Peyer's patch (tissue), 4 donors: ENCODE measurements at regions not wholly inside any gene's neighbourhood (a gene's known extent, or its start where the extent isn't known, plus 50 kb on each side); places are given as distances from the start of the nearest gene placed in this dataset.

Experiments
- POLR2A ChIP-seq, 2 donors: fragments of 450-650 bp; IDR thresholded peaks; one replicate each; pipeline ENCODE4 v1.5.1; 2017; ENCODE audit warnings: antibody characterized with exemption in 2 of 2, mild to moderate bottlenecking in 2 of 2, moderate library complexity in 2 of 2
- TF ChIP-seq, protein P1 (sequence below), 6 experiments: fragments of 450-650 bp in 4 of 6; fragments of 200-600 bp in 2 of 6; sonication (generic) in 1 of 6; IDR thresholded peaks; one replicate each; pipeline ENCODE4 v1.5.1; 2017 to 2019; ENCODE audit warnings: antibody characterized with exemption in 6 of 6, mild to moderate bottlenecking in 3 of 6, moderate library complexity in 1 of 6

- no peak for TF ChIP-seq POLR2A (IDR thresholded peaks at IDR 0.05)
- TF ChIP-seq, protein P1, sequence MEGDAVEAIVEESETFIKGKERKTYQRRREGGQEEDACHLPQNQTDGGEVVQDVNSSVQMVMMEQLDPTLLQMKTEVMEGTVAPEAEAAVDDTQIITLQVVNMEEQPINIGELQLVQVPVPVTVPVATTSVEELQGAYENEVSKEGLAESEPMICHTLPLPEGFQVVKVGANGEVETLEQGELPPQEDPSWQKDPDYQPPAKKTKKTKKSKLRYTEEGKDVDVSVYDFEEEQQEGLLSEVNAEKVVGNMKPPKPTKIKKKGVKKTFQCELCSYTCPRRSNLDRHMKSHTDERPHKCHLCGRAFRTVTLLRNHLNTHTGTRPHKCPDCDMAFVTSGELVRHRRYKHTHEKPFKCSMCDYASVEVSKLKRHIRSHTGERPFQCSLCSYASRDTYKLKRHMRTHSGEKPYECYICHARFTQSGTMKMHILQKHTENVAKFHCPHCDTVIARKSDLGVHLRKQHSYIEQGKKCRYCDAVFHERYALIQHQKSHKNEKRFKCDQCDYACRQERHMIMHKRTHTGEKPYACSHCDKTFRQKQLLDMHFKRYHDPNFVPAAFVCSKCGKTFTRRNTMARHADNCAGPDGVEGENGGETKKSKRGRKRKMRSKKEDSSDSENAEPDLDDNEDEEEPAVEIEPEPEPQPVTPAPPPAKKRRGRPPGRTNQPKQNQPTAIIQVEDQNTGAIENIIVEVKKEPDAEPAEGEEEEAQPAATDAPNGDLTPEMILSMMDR (IDR thresholded peaks at IDR 0.05), result no peak
Observed at GRCh38 chr15:66650433-66650832, 51.6 kb upstream of the SMAD6 start.
